H1 (cell line): ENCODE measurements at regions not wholly inside any gene's neighbourhood (a gene's known extent, or its start where the extent isn't known, plus 50 kb on each side); places are given as distances from the start of the nearest gene placed in this dataset.

Experiments used
- CTCF ChIA-PET: fragments of 300-600 bp; sonication (Branson Sonifier 250); formaldehyde crosslinking; loops from one replicate; lab custom pipeline; 2021; ENCODE audit not compliant: partially characterized antibody; lab: Charles Lee
- POLR2A ChIA-PET: fragments of 300-600 bp; sonication (Branson Sonifier 250); formaldehyde crosslinking; loops from one replicate; lab custom pipeline; 2021; ENCODE audit warnings: inconsistent platforms; ENCODE audit not compliant: partially characterized antibody; lab: Charles Lee
- DNase-seq, 2 experiments: peaks; one replicate each; pipeline versions ENCODE4 v3.0.0 to v3.0.0-alpha.2; 2010 to 2022; ENCODE audit warnings: low spot score in 2 of 2, low read depth in 1 of 2, mixed read lengths in 1 of 2
- FAIRE-seq: peaks from 2 replicates; lab custom pipeline; 2011; peaks lifted over from hg19 to GRCh38; lab: Jason Lieb, UNC
- H2AFZ ChIP-seq: 2 replicates; pipeline ENCODE4 v1.8.1; 2012; ENCODE audit warnings: low read length, inconsistent platforms
- H2AK5ac ChIP-seq: 2 replicates; pipeline ENCODE4 v1.6.1; 2013; ENCODE audit warnings: low read depth, low read length
- H2BK120ac ChIP-seq: replicated peaks from 2 replicates; pipeline ENCODE3; 2013; ENCODE audit warnings: low read depth, low read length, inconsistent platforms
- H2BK12ac ChIP-seq: 2 replicates; pipeline ENCODE4 v1.6.1; 2013; ENCODE audit warnings: low read depth, low read length
- H2BK15ac ChIP-seq: 2 replicates; pipeline ENCODE4 v1.6.1; 2013; ENCODE audit warnings: low read length
- H2BK20ac ChIP-seq: 2 replicates; pipeline ENCODE4 v1.6.1; 2013; ENCODE audit warnings: low read length
- H2BK5ac ChIP-seq: 2 replicates; pipeline ENCODE4 v1.6.1; 2013; ENCODE audit warnings: low read depth, low read length
- H3K14ac ChIP-seq: 2 replicates; pipeline ENCODE4 v1.6.1; 2013; ENCODE audit warnings: inconsistent platforms; ENCODE audit not compliant: insufficient read length
- H3K18ac ChIP-seq: 2 replicates; pipeline ENCODE4 v1.6.1; 2013; ENCODE audit warnings: low read length; ENCODE audit errors: extremely low read depth
- H3K23ac ChIP-seq: 2 replicates; pipeline ENCODE4 v1.6.1; 2013; ENCODE audit warnings: inconsistent platforms; ENCODE audit not compliant: insufficient read length
- H3K23me2 ChIP-seq: 2 replicates; pipeline ENCODE4 v1.6.1; 2013; ENCODE audit warnings: low read depth, low read length
- H3K27ac ChIP-seq: 2 replicates; pipeline ENCODE4 v1.6.1; 2011; ENCODE audit warnings: low read depth, low read length, inconsistent platforms
- H3K27me3 ChIP-seq, 4 experiments: replicated peaks in 1 of 4; 1 replicate in 1 of 4; 2 replicates in 3 of 4; pipeline versions ENCODE4 v1.6.1 to v1.8.1; 2011 to 2013; ENCODE audit warnings: low read length in 3 of 4, mild to moderate bottlenecking in 3 of 4, inconsistent platforms in 2 of 4, mixed read lengths in 2 of 4, moderate library complexity in 1 of 4; ENCODE audit not compliant: control insufficient read depth in 3 of 4, insufficient read depth in 3 of 4; ENCODE audit errors: extremely low read depth in 1 of 4
- H3K36me3 ChIP-seq, 4 experiments: 2 replicates each; pipeline versions ENCODE4 v1.6.1 to v1.8.1; 2011 to 2013; ENCODE audit warnings: mild to moderate bottlenecking in 4 of 4, low read length in 3 of 4, moderate library complexity in 2 of 4, control low read depth in 1 of 4, inconsistent platforms in 1 of 4; ENCODE audit not compliant: insufficient read depth in 4 of 4, control insufficient read depth in 2 of 4
- H3K4ac ChIP-seq: replicated peaks from 2 replicates; pipeline ENCODE3; 2013; ENCODE audit warnings: low read length, low read depth, mixed read lengths, inconsistent platforms; ENCODE audit not compliant: insufficient read length
- H3K4me1 ChIP-seq, 4 experiments: replicated peaks in 1 of 4; 1 replicate in 1 of 4; 2 replicates in 3 of 4; pipeline versions ENCODE4 v1.6.1 to v1.8.1; 2011 to 2013; ENCODE audit warnings: low read length in 3 of 4, inconsistent platforms in 2 of 4, mixed read lengths in 1 of 4; ENCODE audit not compliant: insufficient read depth in 4 of 4, control insufficient read depth in 3 of 4
- H3K4me2 ChIP-seq, 2 experiments: 2 replicates each; pipeline versions ENCODE4 v1.6.1 to v1.8.1; 2011 to 2013; ENCODE audit warnings: low read depth in 2 of 2, low read length in 2 of 2, control low read depth in 1 of 2, inconsistent platforms in 1 of 2, mild to moderate bottlenecking in 1 of 2; ENCODE audit not compliant: insufficient read depth in 1 of 2
- H3K4me3 ChIP-seq, 4 experiments: fragments of 200-600, 300-600 bp in 1 of 4; sonication (generic), shearing (Covaris generic), sonication (Bioruptor Twin) in 1 of 4; 2 replicates each; pipeline versions ENCODE4 v1.5.1 to v1.8.1; 2011 to 2016; ENCODE audit warnings: low read length in 4 of 4, low read depth in 3 of 4, control low read depth in 2 of 4, inconsistent platforms in 2 of 4, mild to moderate bottlenecking in 2 of 4, mixed read lengths in 1 of 4, moderate library complexity in 1 of 4; ENCODE audit not compliant: insufficient read depth in 2 of 4; ENCODE audit errors: extremely low read depth in 1 of 4
- H3K56ac ChIP-seq: replicated peaks from 2 replicates; pipeline ENCODE3; 2013; ENCODE audit warnings: low read depth, mild to moderate bottlenecking, mixed read lengths, low read length, inconsistent platforms; ENCODE audit not compliant: insufficient read length
- H3K79me1 ChIP-seq: 2 replicates; pipeline ENCODE4 v1.6.1; 2013; ENCODE audit warnings: low read depth, low read length, control low read depth
- H3K79me2 ChIP-seq, 2 experiments: 2 replicates each; pipeline versions ENCODE4 v1.6.1 to v1.8.1; 2012 to 2013; ENCODE audit warnings: low read length in 2 of 2, mild to moderate bottlenecking in 2 of 2, inconsistent platforms in 1 of 2; ENCODE audit not compliant: insufficient read depth in 2 of 2, control insufficient read depth in 1 of 2
- H3K9ac ChIP-seq, 4 experiments: replicated peaks in 1 of 4; 1 replicate in 1 of 4; 2 replicates in 3 of 4; pipeline versions ENCODE4 v1.6.1 to v1.8.1; 2011 to 2013; ENCODE audit warnings: low read depth in 3 of 4, low read length in 3 of 4, control low read depth in 2 of 4, mild to moderate bottlenecking in 2 of 4, moderate library complexity in 2 of 4, inconsistent platforms in 1 of 4; ENCODE audit errors: extremely low read depth in 1 of 4
- H3K9me3 ChIP-seq, 2 experiments: 2 replicates each; pipeline versions ENCODE4 v1.6.1 to v1.8.1; 2012 to 2013; ENCODE audit warnings: mild to moderate bottlenecking in 2 of 2, moderate library complexity in 2 of 2, control low read depth in 1 of 2, inconsistent platforms in 1 of 2, low read depth in 1 of 2, low read length in 1 of 2, mixed read lengths in 1 of 2; ENCODE audit not compliant: insufficient read depth in 2 of 2
- H4K20me1 ChIP-seq, 2 experiments: replicated peaks in 1 of 2; 2 replicates each; pipeline versions ENCODE3 to v1.8.1; 2011 to 2013; ENCODE audit warnings: inconsistent platforms in 2 of 2, low read length in 2 of 2, mild to moderate bottlenecking in 1 of 2; ENCODE audit not compliant: insufficient read depth in 2 of 2, control insufficient read depth in 1 of 2
- H4K5ac ChIP-seq: 2 replicates; pipeline ENCODE4 v1.6.1; 2013; ENCODE audit warnings: low read length, low read depth, mixed read lengths, inconsistent platforms; ENCODE audit not compliant: insufficient read length
- H4K8ac ChIP-seq: 2 replicates; pipeline ENCODE4 v1.8.0; 2013; ENCODE audit warnings: mild to moderate bottlenecking, moderate library complexity, low read length, inconsistent platforms; ENCODE audit not compliant: insufficient read depth; ENCODE audit errors: extremely low read depth
- H4K91ac ChIP-seq: replicated peaks from 2 replicates; pipeline ENCODE3; 2013; ENCODE audit warnings: low read length, mixed read lengths, inconsistent platforms; ENCODE audit not compliant: insufficient read length
- FOSL1 ChIP-seq: IDR thresholded peaks from 2 replicates; pipeline ENCODE4 v1.6.1; 2011; ENCODE audit warnings: mild to moderate bottlenecking, low read depth, low read length, moderate library complexity; ENCODE audit not compliant: insufficient read depth
- HDAC2 ChIP-seq, 2 experiments: fragments of 300-600 bp in 1 of 2; sonication (generic) in 1 of 2; IDR thresholded peaks; 2 replicates each; pipeline ENCODE4 v1.6.1; 2011 to 2012; ENCODE audit warnings: low read depth in 2 of 2, low read length in 2 of 2, mild to moderate bottlenecking in 2 of 2, moderate library complexity in 2 of 2, borderline replicate concordance in 1 of 2, inconsistent platforms in 1 of 2
- PHF8 ChIP-seq: fragments of 200-600 bp; sonication (generic); conservative IDR thresholded peaks from 2 replicates; pipeline ENCODE4 v1.7.1; 2012; ENCODE audit warnings: low read depth, mild to moderate bottlenecking, inconsistent platforms, low read length, moderate library complexity
- SIX5 ChIP-seq: IDR thresholded peaks from 2 replicates; pipeline ENCODE4 v1.6.1; 2011; ENCODE audit warnings: mild to moderate bottlenecking, low read depth, low read length
- whole genome bisulfite sequencing, 2 experiments: shearing (Covaris generic) in 1 of 2; methylation state at CpG; one replicate each; pipeline versions ENCODE4 v1.1.6 to v1.1.7; 2013 to 2015; ENCODE audit warnings: low lambda C conversion rate in 2 of 2, mixed read lengths in 2 of 2, inconsistent platforms in 1 of 2, low coverage in 1 of 2, missing lambda C conversion rate in 1 of 2; ENCODE audit not compliant: insufficient replicate concordance in 2 of 2, insufficient coverage in 1 of 2, insufficient read length in 1 of 2; ENCODE audit errors: extremely low coverage in 1 of 2, missing lambda C conversion rate in 1 of 2; 5-methylcytosine and 5-hydroxymethylcytosine counted together

GRCh38 chr18:5632041-5632440 is 88.2 kb upstream of the EPB41L3 start:
- Histone ChIP-seq H3K4me2 (no peak overlapping the region), H3K4me1 (peaks cover 0 to 15% (median 5%) of the 10 kb centered on the region in 4 experiments; a peak in 5 of 7 replicates), H2BK15ac (no peak overlapping the region), H3K79me1 (no peaks in the 10 kb centered on the region), H4K5ac (no peak overlapping the region), H3K27me3 (peaks cover 12 to 44% (median 38%) of the 10 kb centered on the region in 4 experiments), H3K79me2 (no peaks in the 10 kb centered on the region), H3K23me2 (peaks cover 25% of the 10 kb centered on the region; the same call in 1 of the 2 replicates), H2BK120ac (no peak overlapping the region), H3K36me3 (no peaks in the 10 kb centered on the region), H4K8ac (no peak overlapping the region), H2BK12ac (no peak overlapping the region), H3K9ac (no peak overlapping the region), H3K27ac (no peak overlapping the region), H2AFZ (no peak overlapping the region), H4K20me1 (peaks cover 0 to 5% of the 10 kb centered on the region in 2 experiments), H3K18ac (no peak overlapping the region), H2BK5ac (no peak overlapping the region), H3K9me3 (no peaks in the 10 kb centered on the region), H3K14ac (no peak overlapping the region), H2BK20ac (no peak overlapping the region), H2AK5ac (no peak overlapping the region), H3K23ac (no peak overlapping the region), H3K4ac (no peak overlapping the region), H3K4me3 (no peak overlapping the region), H4K91ac (no peak overlapping the region), H3K56ac (no peak overlapping the region)
- WGBS, 2 experiments = 77% methylated on average over 3 of the region's 3 CpGs; no CpG with 5 or more reads in 1 of the 2 experiments
- no peak for FAIRE-seq
- TF ChIP-seq PHF8 = no peak
- no peak for TF ChIP-seq FOSL1
- no peak for TF ChIP-seq SIX5
- TF ChIP-seq HDAC2 (IDR thresholded peaks at IDR 0.05; ENCODE audit: borderline replicate concordance in 1 of 2, low read depth in 2 of 2, low read length in 2 of 2) = no peak
- no peak for DNase-seq
- ChIA-PET CTCF (interaction anchor here (0.6 to 0.7 kb wide), 2 partner anchors 57 to 302 kb away, joined by 3 read pairs; no protein-coding TSS in a partner anchor), POLR2A (no interaction called here)
